AG04450 (cell line): ENCODE measurements at regions not wholly inside any gene's neighbourhood (a gene's known extent, or its start where the extent isn't known, plus 50 kb on each side); places are given as distances from the start of the nearest gene placed in this dataset.

Experiments used
- CTCF ChIA-PET: fragments of 300-600, 350-600 bp; formaldehyde crosslinking; extraction: SDS; loops from one replicate; lab custom pipeline; 2022; ENCODE audit warnings: antibody characterized with exemption, inconsistent platforms; lab: Charles Lee
- POLR2A ChIA-PET: fragments of 350-600 bp; formaldehyde crosslinking; extraction: SDS; loops from one replicate; lab custom pipeline; 2021; ENCODE audit warnings: antibody characterized with exemption, inconsistent platforms; lab: Yijun Ruan, JAX
- DNase-seq: peaks from one replicate; pipeline ENCODE4 v3.0.0-alpha.2; 2011; ENCODE audit warnings: low read depth, low spot score
- H3K27ac ChIP-seq: one replicate; pipeline ENCODE4 v1.5.1; 2012; ENCODE audit warnings: low read depth, low read length, control low read depth
- H3K27me3 ChIP-seq: one replicate; pipeline ENCODE4 v1.6.0; 2012; ENCODE audit warnings: low read length; ENCODE audit not compliant: control insufficient read depth, insufficient read depth
- H3K4me3 ChIP-seq: 2 replicates; pipeline ENCODE4 v1.5.1; 2011; ENCODE audit warnings: mild to moderate bottlenecking, low read depth, low read length, control low read depth
- H3K9me3 ChIP-seq: 2 replicates; pipeline ENCODE4 v1.5.1; 2012; ENCODE audit warnings: low read length; ENCODE audit not compliant: control insufficient read depth, insufficient read depth
- TF ChIP-seq, protein P1 (sequence below): IDR thresholded peaks from 2 replicates; pipeline ENCODE4 v1.5.1; 2011; ENCODE audit warnings: low read depth, low read length, control low read depth, inconsistent platforms

GRCh38 chr1:209102120-209102519, 481.4 kb upstream of the CAMK1G start:
- no peak overlapping the region for H3K27ac ChIP-seq
- peaks cover 3% of the 10 kb centered on the region for H3K27me3 ChIP-seq
- H3K4me3 ChIP-seq, result no peak overlapping the region
- ChIA-PET CTCF (no interaction called here), POLR2A (no interaction called here)
- H3K9me3 ChIP-seq, result no peaks in the 10 kb centered on the region
- DNase-seq, result no peak
- TF ChIP-seq, protein P1, sequence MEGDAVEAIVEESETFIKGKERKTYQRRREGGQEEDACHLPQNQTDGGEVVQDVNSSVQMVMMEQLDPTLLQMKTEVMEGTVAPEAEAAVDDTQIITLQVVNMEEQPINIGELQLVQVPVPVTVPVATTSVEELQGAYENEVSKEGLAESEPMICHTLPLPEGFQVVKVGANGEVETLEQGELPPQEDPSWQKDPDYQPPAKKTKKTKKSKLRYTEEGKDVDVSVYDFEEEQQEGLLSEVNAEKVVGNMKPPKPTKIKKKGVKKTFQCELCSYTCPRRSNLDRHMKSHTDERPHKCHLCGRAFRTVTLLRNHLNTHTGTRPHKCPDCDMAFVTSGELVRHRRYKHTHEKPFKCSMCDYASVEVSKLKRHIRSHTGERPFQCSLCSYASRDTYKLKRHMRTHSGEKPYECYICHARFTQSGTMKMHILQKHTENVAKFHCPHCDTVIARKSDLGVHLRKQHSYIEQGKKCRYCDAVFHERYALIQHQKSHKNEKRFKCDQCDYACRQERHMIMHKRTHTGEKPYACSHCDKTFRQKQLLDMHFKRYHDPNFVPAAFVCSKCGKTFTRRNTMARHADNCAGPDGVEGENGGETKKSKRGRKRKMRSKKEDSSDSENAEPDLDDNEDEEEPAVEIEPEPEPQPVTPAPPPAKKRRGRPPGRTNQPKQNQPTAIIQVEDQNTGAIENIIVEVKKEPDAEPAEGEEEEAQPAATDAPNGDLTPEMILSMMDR, result no peak

GRCh38 chr1:209102531-209102930, 481.0 kb upstream of the CAMK1G start:
- CTCF ChIA-PET, result no interaction called here
- Histone ChIP-seq H3K4me3 (no peak overlapping the region), H3K9me3 (no peaks in the 10 kb centered on the region), H3K27me3 (peaks cover 3% of the 10 kb centered on the region), H3K27ac (no peak overlapping the region)
- DNase-seq, result no peak
- POLR2A ChIA-PET, result no interaction called here
- TF ChIP-seq, protein P1, result no peak

DNA sequence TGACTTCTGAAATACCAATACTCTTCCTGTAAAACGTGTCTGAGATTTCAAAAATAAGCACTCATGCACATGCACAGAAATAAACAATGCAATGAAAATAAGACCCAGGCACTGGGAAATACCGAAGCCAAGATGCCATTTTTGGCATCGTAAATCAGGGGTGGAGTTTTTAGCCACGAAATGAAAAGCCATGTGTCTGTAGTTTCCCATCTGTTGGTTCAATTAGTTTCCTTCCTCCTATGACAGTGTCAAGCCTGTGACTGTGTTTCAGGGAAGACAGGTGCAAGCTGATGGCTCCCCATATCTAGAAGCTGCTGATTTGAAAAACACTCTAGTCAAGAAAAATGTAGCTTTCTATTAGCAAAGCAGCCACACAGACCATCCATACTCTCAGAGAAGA, 480.4 kb upstream of the CAMK1G start:
- POLR2A ChIA-PET, result no interaction called here
- CTCF ChIA-PET, result interaction anchor here (0.9 kb wide), 1 partner anchor 146 kb away, joined by 3 read pairs; no protein-coding TSS in a partner anchor
- Histone ChIP-seq H3K27ac (no peak overlapping the region), H3K4me3 (no peak overlapping the region), H3K9me3 (no peaks in the 10 kb centered on the region), H3K27me3 (peaks cover 3% of the 10 kb centered on the region)
- TF ChIP-seq, protein P1, result no peak
- DNase-seq, result no peak

DNA sequence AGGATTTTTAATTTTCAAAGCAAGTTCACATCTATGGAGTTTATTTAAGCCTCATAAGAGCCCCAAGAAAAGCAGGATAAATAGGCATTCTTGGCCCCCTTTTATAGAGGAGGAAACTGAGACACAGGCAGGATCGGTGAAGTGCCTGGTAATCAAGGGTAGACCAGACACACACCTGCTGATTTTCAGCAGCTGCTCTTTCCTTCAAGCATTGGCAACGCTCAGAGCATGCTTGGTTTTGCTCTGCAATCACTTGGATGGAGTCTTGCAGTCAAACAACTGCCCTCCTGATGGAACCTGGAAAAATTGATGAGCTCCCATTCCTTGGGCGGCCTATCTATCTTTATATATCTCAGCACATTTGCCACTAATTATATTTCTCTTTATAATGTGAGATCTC, 478.9 kb upstream of the CAMK1G start:
- no peak for DNase-seq
- Histone ChIP-seq H3K4me3 (no peak overlapping the region), H3K9me3 (no peaks in the 10 kb centered on the region), H3K27ac (no peak overlapping the region), H3K27me3 (peaks cover 3% of the 10 kb centered on the region)
- TF ChIP-seq, protein P1, result no peak
- ChIA-PET POLR2A (no interaction called here), CTCF (no interaction called here)

DNA sequence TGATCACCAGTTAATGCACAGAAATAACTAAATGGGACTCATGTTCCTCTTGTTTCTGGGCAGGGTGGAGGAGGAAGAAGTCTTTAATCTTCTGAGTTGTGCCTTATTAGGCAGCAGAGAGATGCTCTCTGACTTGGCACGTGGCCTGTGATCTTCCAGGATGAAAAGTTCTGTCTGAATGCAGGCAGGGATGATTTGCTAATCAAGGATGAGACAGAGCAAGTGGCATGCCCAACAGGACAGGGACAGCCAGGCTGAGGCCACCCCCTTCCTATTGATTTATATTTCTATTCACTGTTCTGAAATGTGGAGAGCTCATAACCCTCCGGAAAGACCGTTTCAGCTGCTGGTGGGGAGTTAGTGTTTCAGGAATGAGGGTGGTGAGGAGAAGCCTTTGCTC, 477.8 kb upstream of the CAMK1G start:
- no peak overlapping the region for H3K4me3 ChIP-seq
- TF ChIP-seq, protein P1, result no peak
- ChIA-PET CTCF (no interaction called here), POLR2A (no interaction called here)
- no peaks in the 10 kb centered on the region for H3K9me3 ChIP-seq
- no peak overlapping the region for H3K27ac ChIP-seq
- peaks cover 3% of the 10 kb centered on the region for H3K27me3 ChIP-seq
- DNase-seq, result no peak
